ENCODE measurements at regions not wholly inside any gene's neighbourhood (a gene's known extent, or its start where the extent isn't known, plus 50 kb on each side); places are given as distances from the start of the nearest gene placed in this dataset.
A peak's percentile ranks its signal among the peaks of the same experiment; 100 is the strongest.

DNA sequence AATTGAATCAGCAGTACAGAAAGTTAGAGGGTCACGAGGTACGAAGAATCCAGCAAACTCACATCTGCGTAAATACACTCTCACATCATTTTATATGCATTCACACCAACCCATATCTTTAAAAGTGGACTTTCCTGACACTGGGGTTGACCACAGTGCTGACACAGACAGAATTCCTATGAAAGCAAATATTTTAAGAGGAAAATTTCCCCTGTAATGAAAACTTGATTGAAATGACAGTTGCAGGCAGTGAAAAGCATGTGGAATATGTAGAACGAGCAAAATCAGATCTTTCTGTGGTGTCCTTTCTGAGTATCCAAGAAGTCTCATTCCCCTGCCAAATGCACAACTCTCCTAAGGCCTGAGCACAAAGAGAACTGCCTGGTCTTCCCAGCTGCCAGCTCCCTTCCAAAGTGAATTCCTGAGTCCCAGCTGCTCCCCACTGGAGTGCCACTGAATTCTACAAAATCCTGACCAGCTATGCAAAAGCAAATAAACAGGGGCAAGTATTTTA, 50.5 kb upstream of the FAM9C start:
- Mint-ChIP-seq H3K4me1 (peaks cover 30 to 85% (median 58%) of the 10 kb centered on the region in 4 donors), H3K36me3 (no peaks in the 10 kb centered on the region), H3K9me3 (no peaks in the 10 kb centered on the region), H3K27me3 (no peaks in the 10 kb centered on the region), H3K4me3 (peak overlapping the region in 3 of 4 donors; percentile 30 to 75 (median 57)), H3K27ac (peak overlapping the region; percentile 86 to 98 (median 95))
- H3K36me3 ChIP-seq (ENCODE audit: control insufficient read depth, insufficient read depth, low read length): no peaks in the 10 kb centered on the region
- peak overlapping the region; percentile 96 for H3K27ac ChIP-seq (ENCODE audit: insufficient read depth, low read length, poor library complexity, severe bottlenecking)
- no peaks in the 10 kb centered on the region for H3K27me3 ChIP-seq (ENCODE audit: control insufficient read depth, insufficient read depth, low read length)
- ATAC-seq (ENCODE audit: low read depth in 2 of 2) (no peak), DNase-seq (no peak)
- H3K9me3 ChIP-seq (ENCODE audit: control insufficient read depth in 2 of 2, low read length in 2 of 2): no peaks in the 10 kb centered on the region
- H3K4me3 ChIP-seq (ENCODE audit: low read depth, low read length): peak overlapping the region; percentile 66
- peaks cover 77% of the 10 kb centered on the region for H3K4me1 ChIP-seq (ENCODE audit: control insufficient read depth, insufficient read depth, low read length, poor library complexity, severe bottlenecking)

DNA sequence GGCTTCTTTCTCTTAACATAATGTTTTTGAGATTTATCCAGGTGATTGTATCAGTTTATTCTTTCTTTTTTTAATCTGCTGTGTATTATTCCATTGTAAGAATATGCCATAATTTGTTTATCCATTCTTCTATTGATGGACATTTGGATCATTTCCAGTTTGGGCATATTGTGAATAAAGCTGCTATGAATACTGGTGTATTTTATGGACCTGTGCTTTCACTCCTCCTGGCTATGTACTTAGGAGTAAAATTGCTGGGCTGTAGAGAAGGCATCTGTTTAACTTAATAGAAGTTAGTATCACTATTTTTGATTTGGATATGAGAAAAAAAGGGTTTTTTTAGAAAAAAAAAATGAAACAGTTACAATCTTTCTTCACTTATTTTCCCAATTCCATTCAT, 50.0 kb upstream of the FAM9C start:
- no peak for DNase-seq
- Mint-ChIP-seq H3K4me3 (peak overlapping the region; percentile 47 to 84 (median 76)), H3K4me1 (peaks cover 29 to 87% (median 61%) of the 10 kb centered on the region in 4 donors), H3K27ac (peak overlapping the region; percentile 92 to 98 (median 95)), H3K9me3 (no peaks in the 10 kb centered on the region), H3K36me3 (no peaks in the 10 kb centered on the region), H3K27me3 (no peaks in the 10 kb centered on the region)
- H3K4me3 ChIP-seq (ENCODE audit: low read depth, low read length): peak overlapping the region; percentile 66
- no peaks in the 10 kb centered on the region for H3K27me3 ChIP-seq (ENCODE audit: control insufficient read depth, insufficient read depth, low read length)
- no peak for ATAC-seq (ENCODE audit: low read depth in 2 of 2)
- H3K36me3 ChIP-seq (ENCODE audit: control insufficient read depth, insufficient read depth, low read length): no peaks in the 10 kb centered on the region
- peak overlapping the region; percentile 96 for H3K27ac ChIP-seq (ENCODE audit: insufficient read depth, low read length, poor library complexity, severe bottlenecking)
- H3K9me3 ChIP-seq (ENCODE audit: control insufficient read depth in 2 of 2, low read length in 2 of 2): no peaks in the 10 kb centered on the region
- H3K4me1 ChIP-seq (ENCODE audit: control insufficient read depth, insufficient read depth, low read length, poor library complexity, severe bottlenecking): peaks cover 76% of the 10 kb centered on the region

Data from CD4-positive, CD25-positive, alpha-beta regulatory T cell (primary cell).